ENCODE measurements at regions not wholly inside any gene's neighbourhood (a gene's known extent, or its start where the extent isn't known, plus 50 kb on each side); places are given as distances from the start of the nearest gene placed in this dataset.

DNA sequence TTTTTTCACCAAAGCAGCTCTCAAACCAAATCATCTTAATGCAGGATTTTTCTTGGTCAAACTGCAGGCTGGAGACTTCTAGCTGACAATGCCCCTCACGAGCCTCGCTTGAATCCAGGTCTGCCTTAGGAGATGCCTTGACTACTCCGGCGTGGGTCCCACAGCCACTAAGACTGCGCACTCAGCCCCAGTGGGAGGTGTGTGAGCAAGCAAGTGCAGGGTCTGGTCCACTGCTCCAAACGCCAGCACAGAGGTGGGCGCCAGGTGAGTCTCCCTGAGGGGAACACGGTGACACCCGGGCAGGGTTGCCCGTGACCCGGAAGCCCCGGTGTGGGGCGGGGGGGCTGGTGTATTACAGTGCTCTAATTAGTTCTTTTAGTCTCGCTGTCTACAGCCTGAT lies 838.3 kb downstream of the NLGN4X start:
- TF ChIP-seq, protein P1, sequence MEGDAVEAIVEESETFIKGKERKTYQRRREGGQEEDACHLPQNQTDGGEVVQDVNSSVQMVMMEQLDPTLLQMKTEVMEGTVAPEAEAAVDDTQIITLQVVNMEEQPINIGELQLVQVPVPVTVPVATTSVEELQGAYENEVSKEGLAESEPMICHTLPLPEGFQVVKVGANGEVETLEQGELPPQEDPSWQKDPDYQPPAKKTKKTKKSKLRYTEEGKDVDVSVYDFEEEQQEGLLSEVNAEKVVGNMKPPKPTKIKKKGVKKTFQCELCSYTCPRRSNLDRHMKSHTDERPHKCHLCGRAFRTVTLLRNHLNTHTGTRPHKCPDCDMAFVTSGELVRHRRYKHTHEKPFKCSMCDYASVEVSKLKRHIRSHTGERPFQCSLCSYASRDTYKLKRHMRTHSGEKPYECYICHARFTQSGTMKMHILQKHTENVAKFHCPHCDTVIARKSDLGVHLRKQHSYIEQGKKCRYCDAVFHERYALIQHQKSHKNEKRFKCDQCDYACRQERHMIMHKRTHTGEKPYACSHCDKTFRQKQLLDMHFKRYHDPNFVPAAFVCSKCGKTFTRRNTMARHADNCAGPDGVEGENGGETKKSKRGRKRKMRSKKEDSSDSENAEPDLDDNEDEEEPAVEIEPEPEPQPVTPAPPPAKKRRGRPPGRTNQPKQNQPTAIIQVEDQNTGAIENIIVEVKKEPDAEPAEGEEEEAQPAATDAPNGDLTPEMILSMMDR (IDR thresholded peaks at IDR 0.05) = no peak
- TF ChIP-seq POLR2A (IDR thresholded peaks at IDR 0.05) = no peak

All from uterus (tissue), 2 donors.